ENCODE measurements at regions not wholly inside any gene's neighbourhood (a gene's known extent, or its start where the extent isn't known, plus 50 kb on each side); places are given as distances from the start of the nearest gene placed in this dataset.

DNA sequence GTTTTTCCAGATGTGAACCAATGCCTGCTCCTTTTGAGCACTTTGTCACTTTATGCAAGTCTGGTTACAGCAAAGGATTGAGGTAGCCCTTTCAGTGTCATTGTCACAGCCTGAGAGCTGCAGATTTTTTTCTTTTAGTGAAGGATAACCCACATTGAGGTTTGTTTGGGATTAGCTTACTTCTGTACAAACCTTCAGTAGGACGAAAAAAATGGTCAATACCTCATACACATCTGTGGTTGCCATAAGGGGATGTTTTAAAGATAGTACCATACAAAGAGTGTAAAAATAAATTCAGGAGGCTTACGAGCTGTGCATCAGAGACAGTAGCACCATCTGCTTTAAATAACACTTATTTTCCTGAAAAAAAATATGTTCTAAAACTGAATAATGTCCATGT lies 566.0 kb downstream of the AJAP1 start:
- TF ChIP-seq NFIC (IDR thresholded peaks at IDR 0.05) (no peak), RAD21 (IDR thresholded peaks at IDR 0.05; ENCODE audit: low read depth) (no peak), CEBPB (IDR thresholded peaks at IDR 0.05) (no peak), EP300 (IDR thresholded peaks at IDR 0.05; ENCODE audit: borderline replicate concordance) (no peak), TAF1 (IDR thresholded peaks at IDR 0.05; ENCODE audit: low read depth) (no peak), YY1 (IDR thresholded peaks at IDR 0.05; ENCODE audit: low read depth) (no peak), EGR1 (IDR thresholded peaks at IDR 0.05) (no peak), TCF12 (IDR thresholded peaks at IDR 0.05; ENCODE audit: low read depth) (no peak), MAX (IDR thresholded peaks at IDR 0.05) (no peak), FOXM1 (IDR thresholded peaks at IDR 0.05; ENCODE audit: borderline replicate concordance, low read depth) (no peak), ZBTB7A (IDR thresholded peaks at IDR 0.05; ENCODE audit: low read depth) (no peak), CREB1 (IDR thresholded peaks at IDR 0.05; ENCODE audit: low read depth) (no peak), TEAD4 (IDR thresholded peaks at IDR 0.05) (no peak)
- TF ChIP-seq, protein P1, sequence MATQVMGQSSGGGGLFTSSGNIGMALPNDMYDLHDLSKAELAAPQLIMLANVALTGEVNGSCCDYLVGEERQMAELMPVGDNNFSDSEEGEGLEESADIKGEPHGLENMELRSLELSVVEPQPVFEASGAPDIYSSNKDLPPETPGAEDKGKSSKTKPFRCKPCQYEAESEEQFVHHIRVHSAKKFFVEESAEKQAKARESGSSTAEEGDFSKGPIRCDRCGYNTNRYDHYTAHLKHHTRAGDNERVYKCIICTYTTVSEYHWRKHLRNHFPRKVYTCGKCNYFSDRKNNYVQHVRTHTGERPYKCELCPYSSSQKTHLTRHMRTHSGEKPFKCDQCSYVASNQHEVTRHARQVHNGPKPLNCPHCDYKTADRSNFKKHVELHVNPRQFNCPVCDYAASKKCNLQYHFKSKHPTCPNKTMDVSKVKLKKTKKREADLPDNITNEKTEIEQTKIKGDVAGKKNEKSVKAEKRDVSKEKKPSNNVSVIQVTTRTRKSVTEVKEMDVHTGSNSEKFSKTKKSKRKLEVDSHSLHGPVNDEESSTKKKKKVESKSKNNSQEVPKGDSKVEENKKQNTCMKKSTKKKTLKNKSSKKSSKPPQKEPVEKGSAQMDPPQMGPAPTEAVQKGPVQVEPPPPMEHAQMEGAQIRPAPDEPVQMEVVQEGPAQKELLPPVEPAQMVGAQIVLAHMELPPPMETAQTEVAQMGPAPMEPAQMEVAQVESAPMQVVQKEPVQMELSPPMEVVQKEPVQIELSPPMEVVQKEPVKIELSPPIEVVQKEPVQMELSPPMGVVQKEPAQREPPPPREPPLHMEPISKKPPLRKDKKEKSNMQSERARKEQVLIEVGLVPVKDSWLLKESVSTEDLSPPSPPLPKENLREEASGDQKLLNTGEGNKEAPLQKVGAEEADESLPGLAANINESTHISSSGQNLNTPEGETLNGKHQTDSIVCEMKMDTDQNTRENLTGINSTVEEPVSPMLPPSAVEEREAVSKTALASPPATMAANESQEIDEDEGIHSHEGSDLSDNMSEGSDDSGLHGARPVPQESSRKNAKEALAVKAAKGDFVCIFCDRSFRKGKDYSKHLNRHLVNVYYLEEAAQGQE (IDR thresholded peaks at IDR 0.05; ENCODE audit: low read depth): no peak

All from Ishikawa (cell line).